GM19438 (cell line): ENCODE measurements at regions not wholly inside any gene's neighbourhood (a gene's known extent, or its start where the extent isn't known, plus 50 kb on each side); places are given as distances from the start of the nearest gene placed in this dataset.

ENCODE experiments used
- ATAC-seq: cut with Tn5 transposase; IDR thresholded peaks from one replicate; pipeline ENCODE4 v1.9.1; 2021; ENCODE audit warnings: low read depth; ENCODE audit not compliant: unreplicated experiment

GRCh38 chr14:98955036-98955740 is 316.8 kb downstream of the BCL11B start:
- ATAC-seq, result no peak

GRCh38 chr14:98955741-98956070 is 316.3 kb downstream of the BCL11B start:
- ATAC-seq, result no peak

GRCh38 chr14:98956181-98956580 is 315.8 kb downstream of the BCL11B start:
- ATAC-seq, result no peak

GRCh38 chr14:98956661-98957060 is 315.3 kb downstream of the BCL11B start:
- ATAC-seq, result no peak

GRCh38 chr14:98957211-98958047 is 314.6 kb downstream of the BCL11B start:
- ATAC-seq, result no peak

- ATAC-seq, result no peak
These were observed 313.9 kb downstream of the BCL11B start for GRCh38 chr14:98958048-98958631.

- no peak for ATAC-seq
These were observed 313.4 kb downstream of the BCL11B start for GRCh38 chr14:98958632-98959031.

GRCh38 chr14:98959410-98959809 is 312.6 kb downstream of the BCL11B start:
- ATAC-seq, result no peak

- no peak for ATAC-seq
These were observed 311.9 kb downstream of the BCL11B start for GRCh38 chr14:98959958-98960616.

- ATAC-seq, result no peak
These were observed 311.4 kb downstream of the BCL11B start for GRCh38 chr14:98960617-98961013.

GRCh38 chr14:98961191-98961590 is 310.8 kb downstream of the BCL11B start:
- ATAC-seq, result no peak

GRCh38 chr14:98962118-98962517 is 309.9 kb downstream of the BCL11B start:
- no peak for ATAC-seq

GRCh38 chr14:98963610-98964009 is 308.4 kb downstream of the BCL11B start:
- ATAC-seq, result no peak

GRCh38 chr14:98964171-98964570 is 307.8 kb downstream of the BCL11B start:
- ATAC-seq, result no peak

- no peak for ATAC-seq
These were observed 306.9 kb downstream of the BCL11B start for GRCh38 chr14:98965076-98965475.

- ATAC-seq, result no peak
These were observed 306.0 kb downstream of the BCL11B start for GRCh38 chr14:98966016-98966415.

GRCh38 chr14:98966475-98967162 is 305.4 kb downstream of the BCL11B start:
- no peak for ATAC-seq

GRCh38 chr14:98974113-98974512 is 297.9 kb downstream of the BCL11B start:
- ATAC-seq, result no peak

GRCh38 chr14:98976271-98976670 is 295.7 kb downstream of the BCL11B start:
- ATAC-seq, result no peak

GRCh38 chr14:98977451-98977850 is 294.5 kb downstream of the BCL11B start:
- no peak for ATAC-seq

GRCh38 chr14:98982986-98983385 is 289.0 kb downstream of the BCL11B start:
- ATAC-seq, result no peak
